GM21526 (cell line): ENCODE measurements at regions not wholly inside any gene's neighbourhood (a gene's known extent, or its start where the extent isn't known, plus 50 kb on each side); places are given as distances from the start of the nearest gene placed in this dataset.

ENCODE experiments used
- ATAC-seq: cut with Tn5 transposase; IDR thresholded peaks from one replicate; pipeline ENCODE4 v1.9.1; 2021; ENCODE audit warnings: moderate library complexity; ENCODE audit not compliant: unreplicated experiment, low FRiP score

- ATAC-seq: no peak
Observed at GRCh38 chr4:11342401-11342800, 86.3 kb downstream of the HS3ST1 start.

GRCh38 chr4:11341337-11342043, 87.2 kb downstream of the HS3ST1 start:
- ATAC-seq: peak; percentile 49

- ATAC-seq: no peak
Observed at GRCh38 chr4:11338956-11339782, 89.5 kb downstream of the HS3ST1 start.

GRCh38 chr4:11337287-11337686, 91.4 kb downstream of the HS3ST1 start:
- ATAC-seq: no peak

- no peak for ATAC-seq
Observed at GRCh38 chr4:11336435-11336834, 92.3 kb downstream of the HS3ST1 start.

GRCh38 chr4:11334887-11335286, 93.8 kb downstream of the HS3ST1 start:
- ATAC-seq: no peak

GRCh38 chr4:11328401-11328800, 100.3 kb downstream of the HS3ST1 start:
- no peak for ATAC-seq

- no peak for ATAC-seq
Observed at GRCh38 chr4:11326021-11326420, 102.7 kb downstream of the HS3ST1 start.

- no peak for ATAC-seq
Observed at GRCh38 chr4:11323771-11324170, 104.9 kb downstream of the HS3ST1 start.

- ATAC-seq: no peak
Observed at GRCh38 chr4:11313157-11313943, 115.3 kb downstream of the HS3ST1 start.

- no peak for ATAC-seq
Observed at GRCh38 chr4:11312389-11312788, 116.3 kb downstream of the HS3ST1 start.

GRCh38 chr4:11301075-11301660, 127.5 kb downstream of the HS3ST1 start:
- no peak for ATAC-seq

GRCh38 chr4:11299836-11300235, 128.9 kb downstream of the HS3ST1 start:
- no peak for ATAC-seq

- no peak for ATAC-seq
Observed at GRCh38 chr4:11299016-11299415, 129.7 kb downstream of the HS3ST1 start.

GRCh38 chr4:11298451-11298850, 130.2 kb downstream of the HS3ST1 start:
- no peak for ATAC-seq

GRCh38 chr4:11297627-11298026, 131.1 kb downstream of the HS3ST1 start:
- ATAC-seq: no peak

- ATAC-seq: no peak
Observed at GRCh38 chr4:11297201-11297600, 131.5 kb downstream of the HS3ST1 start.

- ATAC-seq: no peak
Observed at GRCh38 chr4:11293866-11294265, 134.8 kb downstream of the HS3ST1 start.

- no peak for ATAC-seq
Observed at GRCh38 chr4:11287055-11287454, 141.6 kb downstream of the HS3ST1 start.

- no peak for ATAC-seq
Observed at GRCh38 chr4:11286533-11286932, 142.2 kb downstream of the HS3ST1 start.

- no peak for ATAC-seq
Observed at GRCh38 chr4:11281720-11282119, 147.0 kb downstream of the HS3ST1 start.
